ENCODE measurements at regions not wholly inside any gene's neighbourhood (a gene's known extent, or its start where the extent isn't known, plus 50 kb on each side); places are given as distances from the start of the nearest gene placed in this dataset.
A peak's percentile ranks its signal among the peaks of the same experiment; 100 is the strongest.

DNA sequence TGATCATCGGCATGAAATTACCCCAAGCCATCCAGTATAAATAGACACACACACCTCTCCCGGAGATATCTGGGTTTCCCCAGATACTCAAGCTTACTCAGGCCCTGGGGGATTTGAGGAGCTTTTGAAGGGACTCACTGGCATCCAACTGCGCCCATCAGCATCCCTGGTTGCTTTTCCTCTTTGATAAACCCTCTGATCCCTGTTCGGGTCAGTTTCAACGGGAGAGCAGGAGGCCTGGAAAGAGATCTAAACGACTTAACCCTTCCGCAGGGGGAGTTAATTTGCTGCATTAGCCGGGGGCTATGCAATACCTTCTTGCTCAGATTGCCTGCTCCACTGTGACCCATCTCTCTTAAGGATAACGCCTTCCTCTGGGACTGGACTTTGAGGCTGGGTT lies 76.6 kb downstream of the MAF start:
- intact Hi-C loops (cut with DNase I): no loop called here

DNA sequence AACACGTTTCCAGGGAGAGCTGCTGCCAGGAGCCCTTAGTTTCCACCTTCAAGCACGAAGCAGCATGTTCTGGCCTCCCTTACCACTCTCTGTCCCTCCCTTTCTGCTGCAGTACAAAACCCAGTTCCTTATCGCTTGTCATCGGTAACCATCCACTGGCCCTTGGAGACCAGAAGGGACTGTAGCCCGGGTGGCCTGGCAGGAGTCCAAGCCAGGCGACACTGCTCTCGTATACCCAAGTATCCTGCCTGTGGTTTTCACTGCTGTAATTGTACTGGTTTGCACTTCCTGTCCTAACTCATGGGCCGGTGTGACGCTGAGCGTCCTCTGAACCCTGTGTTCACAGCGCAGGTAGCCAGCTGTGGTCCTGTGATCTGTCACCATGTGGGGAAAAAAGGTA lies 81.1 kb downstream of the MAF start:
- Histone ChIP-seq H3K4me3 (ENCODE audit: low read length) (no peak overlapping the region), H3K27ac (ENCODE audit: low read length) (no peak overlapping the region), H3K4me1 (ENCODE audit: control insufficient read depth, insufficient read depth, low read length) (peaks cover 2% of the 10 kb centered on the region), H3K9me3 (ENCODE audit: control insufficient read depth, low read length) (no peaks in the 10 kb centered on the region), H3K27me3 (ENCODE audit: control insufficient read depth, insufficient read depth) (no peaks in the 10 kb centered on the region)
- 32% methylated on average over 11 of the region's 11 CpGs for WGBS
- ATAC-seq (peak; percentile 38 to 44), DNase-seq (peak in 2 of 3 donors; percentile 75 to 76)
- intact Hi-C loops (cut with DNase I): no loop called here

More for the DNA sequence above, 76.6 kb downstream of the MAF start:
- no peak overlapping the region for H3K27ac ChIP-seq (ENCODE audit: low read length)
- DNase-seq (no peak), ATAC-seq (no peak)
- no peaks in the 10 kb centered on the region for H3K27me3 ChIP-seq (ENCODE audit: control insufficient read depth, insufficient read depth)
- peaks cover 2% of the 10 kb centered on the region for H3K4me1 ChIP-seq (ENCODE audit: control insufficient read depth, insufficient read depth, low read length)
- 64% methylated on average over 9 of the region's 9 CpGs for WGBS
- no peaks in the 10 kb centered on the region for H3K9me3 ChIP-seq (ENCODE audit: control insufficient read depth, low read length)
- no peak overlapping the region for H3K4me3 ChIP-seq (ENCODE audit: low read length)

DNA sequence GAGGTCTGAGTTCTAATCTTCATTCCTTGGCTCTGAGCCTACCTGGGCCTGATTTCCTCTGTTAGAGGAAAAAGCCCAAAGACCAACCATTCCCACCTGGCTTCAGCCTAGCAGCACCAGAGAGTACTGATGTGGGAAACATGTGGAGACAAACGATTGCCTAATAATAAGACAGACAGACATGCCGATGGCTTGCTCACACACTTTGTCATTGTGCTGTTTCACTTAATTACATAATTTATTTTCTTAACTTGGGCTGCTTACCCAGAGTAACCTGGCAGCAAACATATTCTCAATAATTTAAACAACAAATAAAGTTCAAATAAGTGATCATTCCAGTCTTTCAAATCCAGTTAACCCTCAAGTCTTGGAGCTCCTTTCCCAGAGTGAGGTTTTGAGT lies 83.4 kb downstream of the MAF start:
- Histone ChIP-seq H3K27ac (ENCODE audit: low read length) (no peak overlapping the region), H3K4me3 (ENCODE audit: low read length) (no peak overlapping the region), H3K9me3 (ENCODE audit: control insufficient read depth, low read length) (no peaks in the 10 kb centered on the region), H3K27me3 (ENCODE audit: control insufficient read depth, insufficient read depth) (no peaks in the 10 kb centered on the region), H3K4me1 (ENCODE audit: control insufficient read depth, insufficient read depth, low read length) (peaks cover 2% of the 10 kb centered on the region)
- WGBS: 78% methylated on average over 2 of the region's 2 CpGs
- DNase-seq (no peak), ATAC-seq (no peak)
- intact Hi-C loops (cut with DNase I): no loop called here

DNA sequence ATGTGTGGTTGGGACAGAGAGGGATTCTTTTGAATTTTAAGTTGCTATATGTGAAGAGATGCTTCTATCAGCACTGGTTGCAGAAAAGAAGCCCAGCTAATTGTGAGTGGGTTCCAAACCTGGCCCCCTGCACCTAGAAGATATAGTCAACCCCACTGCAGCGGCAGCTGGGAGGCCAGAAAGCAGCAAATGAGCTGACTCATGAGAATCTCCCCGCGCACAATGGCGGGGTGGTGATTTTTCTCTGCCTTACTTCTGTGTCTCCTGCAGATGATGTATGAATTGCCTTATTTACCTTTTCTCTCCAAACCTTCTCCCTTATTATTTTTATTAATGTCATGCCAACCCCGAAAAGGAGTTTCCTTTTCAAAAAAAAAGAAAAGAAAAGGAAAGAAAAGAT lies 89.7 kb downstream of the MAF start:
- ATAC-seq (no peak), DNase-seq (peak in 1 of 3 donors; percentile 24)
- WGBS: 93% methylated on average over 5 of the region's 5 CpGs
- intact Hi-C loops (cut with DNase I): no loop called here
- H3K9me3 ChIP-seq (ENCODE audit: control insufficient read depth, low read length): no peaks in the 10 kb centered on the region
- no peaks in the 10 kb centered on the region for H3K4me1 ChIP-seq (ENCODE audit: control insufficient read depth, insufficient read depth, low read length)
- no peaks in the 10 kb centered on the region for H3K27me3 ChIP-seq (ENCODE audit: control insufficient read depth, insufficient read depth)
- no peak overlapping the region for H3K4me3 ChIP-seq (ENCODE audit: low read length)
- H3K27ac ChIP-seq (ENCODE audit: low read length): no peak overlapping the region

GRCh38 chr16:79509906-79510305 lies 90.6 kb downstream of the MAF start:
- Histone ChIP-seq H3K4me1 (ENCODE audit: control insufficient read depth, insufficient read depth, low read length) (no peaks in the 10 kb centered on the region), H3K4me3 (ENCODE audit: low read length) (no peak overlapping the region), H3K27ac (ENCODE audit: low read length) (no peak overlapping the region), H3K27me3 (ENCODE audit: control insufficient read depth, insufficient read depth) (no peaks in the 10 kb centered on the region), H3K9me3 (ENCODE audit: control insufficient read depth, low read length) (no peaks in the 10 kb centered on the region)
- no peak for ATAC-seq
- intact Hi-C loops (cut with DNase I): no loop called here
- 98% methylated on average over 8 of the region's 8 CpGs for WGBS
- no peak for DNase-seq

DNA sequence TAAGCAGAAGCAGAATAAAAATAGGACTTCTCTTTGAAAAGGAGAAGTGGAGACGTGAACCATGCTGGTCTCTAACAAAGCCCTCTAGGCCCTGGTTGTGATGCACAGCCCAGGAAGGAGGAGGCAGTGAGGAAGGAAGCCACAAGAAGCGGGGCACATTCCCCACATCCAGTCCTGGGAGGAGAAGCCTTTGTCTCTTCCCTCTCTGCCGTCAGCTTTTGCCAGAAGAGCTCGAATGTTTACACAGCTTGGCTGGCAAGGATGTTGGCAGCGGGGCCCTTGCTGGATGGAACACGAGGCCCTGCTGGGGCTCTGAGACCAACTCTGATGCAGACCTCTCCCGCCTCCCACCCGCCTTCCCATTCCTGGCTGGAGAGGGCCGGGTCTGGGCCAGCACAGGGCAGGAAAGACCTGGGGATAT lies 91.3 kb downstream of the MAF start:
- no peaks in the 10 kb centered on the region for H3K4me1 ChIP-seq (ENCODE audit: control insufficient read depth, insufficient read depth, low read length)
- 67% methylated on average over 9 of the region's 9 CpGs for WGBS
- ATAC-seq: peak; percentile 66 to 75
- DNase-seq: peak; percentile 28 to 73 (median 72)
- H3K27me3 ChIP-seq (ENCODE audit: control insufficient read depth, insufficient read depth): no peaks in the 10 kb centered on the region
- no peaks in the 10 kb centered on the region for H3K9me3 ChIP-seq (ENCODE audit: control insufficient read depth, low read length)
- no peak overlapping the region for H3K27ac ChIP-seq (ENCODE audit: low read length)
- H3K4me3 ChIP-seq (ENCODE audit: low read length): no peak overlapping the region
- intact Hi-C loops (cut with DNase I): no loop called here

DNA sequence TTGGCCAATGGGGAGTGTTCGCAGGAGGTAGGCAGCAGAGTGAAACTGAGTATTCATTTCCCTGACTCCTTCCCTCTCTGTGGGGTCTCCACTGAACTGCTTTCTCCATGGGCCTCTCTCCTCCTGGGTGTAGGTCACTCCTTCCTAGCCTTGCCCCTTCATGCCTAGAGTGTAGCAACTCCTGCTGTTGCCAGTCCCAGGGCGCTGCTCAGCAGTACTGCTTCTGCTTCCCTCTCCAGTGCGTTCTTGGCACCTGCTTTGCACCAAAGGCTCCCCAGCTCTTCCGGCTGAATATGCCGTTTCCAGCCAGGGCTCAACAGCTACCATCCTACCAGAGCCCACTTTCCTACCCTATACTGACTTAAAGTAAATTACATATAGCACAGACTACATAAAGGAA lies 92.2 kb downstream of the MAF start:
- Histone ChIP-seq H3K9me3 (ENCODE audit: control insufficient read depth, low read length) (no peaks in the 10 kb centered on the region), H3K27me3 (ENCODE audit: control insufficient read depth, insufficient read depth) (no peaks in the 10 kb centered on the region), H3K27ac (ENCODE audit: low read length) (no peak overlapping the region), H3K4me3 (ENCODE audit: low read length) (no peak overlapping the region), H3K4me1 (ENCODE audit: control insufficient read depth, insufficient read depth, low read length) (no peaks in the 10 kb centered on the region)
- intact Hi-C loops (cut with DNase I): no loop called here
- peak; percentile 25 to 73 (median 57) for DNase-seq
- peak; percentile 56 to 60 for ATAC-seq
- 88% methylated on average over 5 of the region's 5 CpGs for WGBS

DNA sequence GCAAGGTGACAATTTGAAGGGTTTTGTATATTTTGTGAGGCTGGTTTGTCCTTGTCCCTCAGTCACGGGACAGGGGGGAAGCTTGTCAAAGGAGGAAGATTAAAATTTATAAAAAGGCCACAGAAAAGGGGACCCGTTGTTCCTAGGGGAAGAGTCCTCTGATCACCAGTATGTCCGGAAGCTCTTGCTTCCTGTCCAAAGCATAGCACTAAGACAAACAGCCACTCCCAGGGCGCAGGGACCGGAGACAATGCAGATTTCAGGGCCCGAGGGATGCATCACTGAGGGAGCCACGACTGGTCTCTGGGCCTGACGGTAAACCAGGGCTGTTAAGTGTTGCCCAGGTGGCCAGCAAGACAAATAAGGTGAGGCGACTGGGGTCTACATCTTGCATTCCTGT lies 95.2 kb downstream of the MAF start:
- intact Hi-C loops (cut with DNase I): no loop called here
- DNase-seq: peak; percentile 36 to 77 (median 65)
- WGBS: 58% methylated on average over 9 of the region's 9 CpGs
- peak; percentile 70 to 72 for ATAC-seq
- Histone ChIP-seq H3K27ac (ENCODE audit: low read length) (no peak overlapping the region), H3K4me1 (ENCODE audit: control insufficient read depth, insufficient read depth, low read length) (no peaks in the 10 kb centered on the region), H3K4me3 (ENCODE audit: low read length) (no peak overlapping the region), H3K27me3 (ENCODE audit: control insufficient read depth, insufficient read depth) (no peaks in the 10 kb centered on the region), H3K9me3 (ENCODE audit: control insufficient read depth, low read length) (no peaks in the 10 kb centered on the region)

- no peak overlapping the region for H3K4me3 ChIP-seq (ENCODE audit: low read length)
- no peak for ATAC-seq
- no peak overlapping the region for H3K27ac ChIP-seq (ENCODE audit: low read length)
These were observed 97.0 kb downstream of the MAF start for GRCh38 chr16:79503511-79503910.

GRCh38 chr16:79501446-79501845 lies 99.1 kb downstream of the MAF start:
- intact Hi-C loops (cut with DNase I): no loop called here
- no peaks in the 10 kb centered on the region for H3K4me1 ChIP-seq (ENCODE audit: control insufficient read depth, insufficient read depth, low read length)

More at GRCh38 chr16:79503511-79503910, 97.0 kb downstream of the MAF start:
- intact Hi-C loops (cut with DNase I): no loop called here
- Histone ChIP-seq H3K4me1 (ENCODE audit: control insufficient read depth, insufficient read depth, low read length) (no peaks in the 10 kb centered on the region), H3K9me3 (ENCODE audit: control insufficient read depth, low read length) (no peaks in the 10 kb centered on the region), H3K27me3 (ENCODE audit: control insufficient read depth, insufficient read depth) (no peaks in the 10 kb centered on the region)
- no peak for DNase-seq
- WGBS: 86% methylated on average over 2 of the region's 2 CpGs

DNA sequence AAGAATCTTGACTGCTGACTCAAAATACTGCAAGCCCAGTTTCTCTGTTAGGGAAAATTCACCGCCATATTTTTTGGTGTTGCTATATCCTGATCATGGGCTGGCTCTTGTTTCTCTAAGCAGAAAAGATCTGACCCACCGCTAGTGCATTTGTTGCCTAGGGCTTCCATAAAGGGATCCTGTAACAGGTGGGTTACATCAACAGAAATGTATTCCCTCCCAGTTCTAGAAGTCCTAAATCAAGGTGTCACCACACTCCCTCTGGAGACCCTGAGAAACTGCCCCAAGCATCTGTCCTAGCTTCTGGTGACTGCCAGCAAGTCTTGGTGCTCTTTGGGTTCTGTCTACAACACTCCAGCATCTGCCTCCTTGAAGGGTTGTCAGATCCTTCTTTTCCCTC lies 99.7 kb downstream of the MAF start:
- ATAC-seq (no peak), DNase-seq (no peak)
- Histone ChIP-seq H3K27me3 (ENCODE audit: control insufficient read depth, insufficient read depth) (no peaks in the 10 kb centered on the region), H3K9me3 (ENCODE audit: control insufficient read depth, low read length) (no peaks in the 10 kb centered on the region), H3K4me3 (ENCODE audit: low read length) (no peak overlapping the region), H3K4me1 (ENCODE audit: control insufficient read depth, insufficient read depth, low read length) (no peaks in the 10 kb centered on the region), H3K27ac (ENCODE audit: low read length) (no peak overlapping the region)
- intact Hi-C loops (cut with DNase I): no loop called here
- 93% methylated on average over 2 of the region's 2 CpGs for WGBS

More at GRCh38 chr16:79501446-79501845, 99.1 kb downstream of the MAF start:
- DNase-seq (no peak), ATAC-seq (no peak)
- Histone ChIP-seq H3K27ac (ENCODE audit: low read length) (no peak overlapping the region), H3K27me3 (ENCODE audit: control insufficient read depth, insufficient read depth) (no peaks in the 10 kb centered on the region), H3K9me3 (ENCODE audit: control insufficient read depth, low read length) (no peaks in the 10 kb centered on the region), H3K4me3 (ENCODE audit: low read length) (no peak overlapping the region)
- WGBS: 95% methylated on average over 4 of the region's 4 CpGs

DNA sequence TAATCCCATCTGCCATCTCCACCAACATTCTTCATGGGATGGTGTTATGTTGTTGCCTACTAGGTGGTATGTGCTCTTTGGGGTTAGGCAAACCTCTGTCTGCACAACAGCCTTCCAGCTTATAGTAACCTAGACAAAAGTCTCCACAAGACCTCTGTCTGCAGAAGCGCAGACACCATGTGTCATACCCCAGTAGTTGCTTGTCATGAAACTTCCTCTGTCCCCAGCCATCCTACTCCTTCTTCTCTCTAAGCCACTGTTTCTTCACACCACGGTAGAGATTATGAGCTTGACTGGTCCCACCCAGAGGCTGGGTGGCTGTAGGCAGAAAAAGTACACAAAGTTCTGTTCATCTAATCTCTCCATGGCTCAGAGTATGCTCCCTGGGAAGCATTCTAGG lies 100.3 kb downstream of the MAF start:
- no peak for DNase-seq
- ATAC-seq: peak in 1 of 2 donors; percentile 29
- Histone ChIP-seq H3K4me3 (ENCODE audit: low read length) (no peak overlapping the region), H3K4me1 (ENCODE audit: control insufficient read depth, insufficient read depth, low read length) (no peaks in the 10 kb centered on the region), H3K27ac (ENCODE audit: low read length) (no peak overlapping the region), H3K9me3 (ENCODE audit: control insufficient read depth, low read length) (no peaks in the 10 kb centered on the region), H3K27me3 (ENCODE audit: control insufficient read depth, insufficient read depth) (no peaks in the 10 kb centered on the region)
- 83% methylated on average over 2 of the region's 2 CpGs for WGBS
- intact Hi-C loops (cut with DNase I): no loop called here

Data from right cardiac atrium (tissue), 5 donors.